ENCODE measurements at regions not wholly inside any gene's neighbourhood (a gene's known extent, or its start where the extent isn't known, plus 50 kb on each side); places are given as distances from the start of the nearest gene placed in this dataset.

GRCh38 chr9:28839778-28840430 lies 1266.6 kb upstream of the C9orf72 start:
- Histone ChIP-seq H3K27ac (replicated peaks) (no peak overlapping the region), H3K4me3 (no peak overlapping the region), H3K27me3 (ENCODE audit: low read depth) (no peaks in the 10 kb centered on the region), H3K4me1 (no peaks in the 10 kb centered on the region), H3K9me3 (replicated peaks) (peaks cover 20% of the 10 kb centered on the region), H3K36me3 (no peaks in the 10 kb centered on the region)
- intact Hi-C loops (cut with micrococcal nuclease), result no loop called here
- TF ChIP-seq, protein P1, sequence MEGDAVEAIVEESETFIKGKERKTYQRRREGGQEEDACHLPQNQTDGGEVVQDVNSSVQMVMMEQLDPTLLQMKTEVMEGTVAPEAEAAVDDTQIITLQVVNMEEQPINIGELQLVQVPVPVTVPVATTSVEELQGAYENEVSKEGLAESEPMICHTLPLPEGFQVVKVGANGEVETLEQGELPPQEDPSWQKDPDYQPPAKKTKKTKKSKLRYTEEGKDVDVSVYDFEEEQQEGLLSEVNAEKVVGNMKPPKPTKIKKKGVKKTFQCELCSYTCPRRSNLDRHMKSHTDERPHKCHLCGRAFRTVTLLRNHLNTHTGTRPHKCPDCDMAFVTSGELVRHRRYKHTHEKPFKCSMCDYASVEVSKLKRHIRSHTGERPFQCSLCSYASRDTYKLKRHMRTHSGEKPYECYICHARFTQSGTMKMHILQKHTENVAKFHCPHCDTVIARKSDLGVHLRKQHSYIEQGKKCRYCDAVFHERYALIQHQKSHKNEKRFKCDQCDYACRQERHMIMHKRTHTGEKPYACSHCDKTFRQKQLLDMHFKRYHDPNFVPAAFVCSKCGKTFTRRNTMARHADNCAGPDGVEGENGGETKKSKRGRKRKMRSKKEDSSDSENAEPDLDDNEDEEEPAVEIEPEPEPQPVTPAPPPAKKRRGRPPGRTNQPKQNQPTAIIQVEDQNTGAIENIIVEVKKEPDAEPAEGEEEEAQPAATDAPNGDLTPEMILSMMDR (IDR thresholded peaks at IDR 0.05; ENCODE audit: borderline replicate concordance), result no peak
- no peak for DNase-seq

DNA sequence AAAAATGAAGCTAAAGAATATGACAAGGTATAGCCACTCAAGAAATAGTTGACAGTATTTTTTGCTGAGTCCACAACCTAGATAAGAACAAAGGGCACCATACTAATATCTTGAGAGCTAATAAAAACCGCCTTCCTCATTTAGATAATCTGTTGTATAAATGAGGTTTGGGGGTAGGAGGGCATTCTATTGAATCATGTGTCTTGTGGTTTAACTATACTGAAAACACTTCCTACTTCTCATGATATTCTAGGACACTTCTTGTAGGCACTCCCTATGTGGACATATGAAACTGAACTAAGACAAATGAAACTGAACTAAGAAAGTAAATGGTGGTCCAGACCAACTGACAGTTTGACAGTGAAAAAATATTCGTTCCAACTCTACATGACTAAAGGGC lies 1268.5 kb upstream of the C9orf72 start:
- intact Hi-C loops (cut with micrococcal nuclease), result no loop called here
- H3K27ac ChIP-seq (replicated peaks), result no peak overlapping the region

GRCh38 chr9:28847331-28847730 lies 1274.0 kb upstream of the C9orf72 start:
- intact Hi-C loops (cut with micrococcal nuclease), result no loop called here
- Histone ChIP-seq H3K4me1 (no peaks in the 10 kb centered on the region), H3K9me3 (replicated peaks) (no peaks in the 10 kb centered on the region), H3K27ac (replicated peaks) (no peak overlapping the region), H3K27me3 (ENCODE audit: low read depth) (no peaks in the 10 kb centered on the region), H3K4me3 (no peak overlapping the region), H3K36me3 (no peaks in the 10 kb centered on the region)
- no peak for DNase-seq
- TF ChIP-seq, protein P1 (IDR thresholded peaks at IDR 0.05; ENCODE audit: borderline replicate concordance), result no peak

More for the DNA sequence above, 1268.5 kb upstream of the C9orf72 start:
- H3K4me3 ChIP-seq, result no peak overlapping the region
- H3K27me3 ChIP-seq (ENCODE audit: low read depth), result no peaks in the 10 kb centered on the region
- H3K4me1 ChIP-seq, result no peaks in the 10 kb centered on the region
- H3K9me3 ChIP-seq (replicated peaks), result peaks cover 20% of the 10 kb centered on the region
- TF ChIP-seq, protein P1 (IDR thresholded peaks at IDR 0.05; ENCODE audit: borderline replicate concordance), result no peak
- no peaks in the 10 kb centered on the region for H3K36me3 ChIP-seq
- DNase-seq, result no peak

DNA sequence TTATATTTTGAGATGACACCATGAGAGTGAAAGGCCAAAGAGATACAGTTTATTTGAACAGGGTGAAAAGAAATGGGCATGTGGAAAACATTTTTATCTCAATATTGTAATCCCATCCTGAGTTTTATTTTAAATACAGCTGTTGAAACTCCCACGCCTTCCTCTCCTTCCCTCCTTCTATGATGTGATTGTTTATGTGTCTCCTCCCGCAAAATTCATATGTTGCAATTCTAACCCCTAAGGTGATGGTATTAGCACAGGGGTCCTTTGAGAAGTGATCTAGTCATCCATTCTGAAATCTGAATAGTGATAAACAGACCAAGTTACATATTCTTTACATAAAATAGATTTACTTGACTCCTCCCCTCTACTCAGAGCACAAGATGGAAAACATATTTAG lies 1275.4 kb upstream of the C9orf72 start:
- H3K9me3 ChIP-seq (replicated peaks), result no peaks in the 10 kb centered on the region
- intact Hi-C loops (cut with micrococcal nuclease), result no loop called here
- H3K27ac ChIP-seq (replicated peaks), result no peak overlapping the region
- no peak overlapping the region for H3K4me3 ChIP-seq
- no peaks in the 10 kb centered on the region for H3K27me3 ChIP-seq (ENCODE audit: low read depth)
- DNase-seq, result no peak
- no peaks in the 10 kb centered on the region for H3K4me1 ChIP-seq
- TF ChIP-seq, protein P1 (IDR thresholded peaks at IDR 0.05; ENCODE audit: borderline replicate concordance), result no peak
- no peaks in the 10 kb centered on the region for H3K36me3 ChIP-seq

- TF ChIP-seq, protein P1 (IDR thresholded peaks at IDR 0.05; ENCODE audit: borderline replicate concordance), result no peak
Observed at GRCh38 chr9:28853477-28853876, 1280.2 kb upstream of the C9orf72 start.

More at GRCh38 chr9:28853477-28853876, 1280.2 kb upstream of the C9orf72 start:
- no peak overlapping the region for H3K4me3 ChIP-seq
- no peaks in the 10 kb centered on the region for H3K4me1 ChIP-seq
- H3K9me3 ChIP-seq (replicated peaks), result no peaks in the 10 kb centered on the region
- intact Hi-C loops (cut with micrococcal nuclease), result no loop called here
- H3K27me3 ChIP-seq (ENCODE audit: low read depth), result no peaks in the 10 kb centered on the region
- no peaks in the 10 kb centered on the region for H3K36me3 ChIP-seq
- no peak for DNase-seq
- no peak overlapping the region for H3K27ac ChIP-seq (replicated peaks)

Measured in left ventricle myocardium inferior (tissue), 1 donor.